HCT116 (cell line): ENCODE measurements at regions not wholly inside any gene's neighbourhood (a gene's known extent, or its start where the extent isn't known, plus 50 kb on each side); places are given as distances from the start of the nearest gene placed in this dataset.

Experiments used
- ATAC-seq: fragments of 200-7000 bp; cut with Tn5 transposase; 2 replicates; pipeline ENCODE4 v1.9.1; 2020; ENCODE audit warnings: mild to moderate bottlenecking, moderate library complexity
- BruUV-seq: library from RNA; stranded (reverse); fragments of 400-500 nt; replicated peaks from 2 replicates; lab custom pipeline; 2021; lab: Mats Ljungman, UMichigan
- CTCF ChIA-PET: fragments of 300-600 bp; sonication (Branson Sonifier 250); formaldehyde crosslinking; loops from one replicate; lab custom pipeline; 2021; ENCODE audit warnings: antibody characterized with exemption; lab: Charles Lee
- POLR2A ChIA-PET: fragments of 300-600, 350-600 bp; sonication (Branson Sonifier 250); formaldehyde crosslinking; loops from one replicate; lab custom pipeline; 2021; ENCODE audit warnings: antibody characterized with exemption; lab: Charles Lee
- RAD21 ChIA-PET, 2 experiments: fragments of 300-600 bp; sonication (Branson Sonifier 250); formaldehyde crosslinking; loops; one replicate each; lab custom pipeline; 2023; ENCODE audit warnings: low total read pairs in 2 of 2; ENCODE audit not compliant: uncharacterized antibody in 2 of 2, unreplicated experiment in 2 of 2, low non-redundant PET in 1 of 2; lab: Charles Lee
- DNase-seq: peaks from one replicate; pipeline ENCODE4 v3.0.0-alpha.2; 2010; ENCODE audit warnings: low read depth, low spot score
- H2AFZ ChIP-seq: fragments of 200-600 bp; shearing (Covaris generic), sonication (generic); 2 replicates; pipeline ENCODE4 v1.6.1; 2017; ENCODE audit warnings: low read depth, mixed run types, mixed read lengths, antibody characterized with exemption, low read length; ENCODE audit not compliant: poor library complexity, severe bottlenecking
- H3K27ac ChIP-seq: 2 replicates; pipeline ENCODE4 v1.5.1; 2012; ENCODE audit warnings: low read depth, low read length
- H3K27me3 ChIP-seq: fragments of 200-600 bp; sonication (generic); 2 replicates; pipeline ENCODE4 v1.6.1; 2016; ENCODE audit warnings: mixed run types, low read length, mixed read lengths; ENCODE audit not compliant: insufficient read depth
- H3K36me3 ChIP-seq, 2 experiments: fragments of 200-500 bp in 1 of 2; fragments of 200-600 bp in 1 of 2; sonication (Bioruptor generic) in 1 of 2; sonication (generic) in 1 of 2; 2 replicates each; pipeline versions ENCODE4 v1.5.1 to v1.6.1; 2014 to 2016; ENCODE audit warnings: low read length in 2 of 2, inconsistent platforms in 1 of 2, mixed read lengths in 1 of 2, mixed run types in 1 of 2; ENCODE audit not compliant: insufficient read depth in 2 of 2, control insufficient read depth in 1 of 2
- H3K4me1 ChIP-seq, 2 experiments: fragments of 200-600 bp in 1 of 2; sonication (generic) in 1 of 2; 2 replicates each; pipeline versions ENCODE4 v1.5.1 to v1.6.1; 2012 to 2017; ENCODE audit warnings: low read length in 2 of 2, inconsistent platforms in 1 of 2, mild to moderate bottlenecking in 1 of 2, mixed read lengths in 1 of 2, mixed run types in 1 of 2, moderate library complexity in 1 of 2; ENCODE audit not compliant: insufficient read depth in 2 of 2, control insufficient read depth in 1 of 2
- H3K4me2 ChIP-seq: fragments of 200-600 bp; sonication (generic); 2 replicates; pipeline ENCODE4 v1.6.1; 2017; ENCODE audit warnings: mixed run types, low read length, mixed read lengths
- H3K4me3 ChIP-seq, 2 experiments: fragments of 200-600 bp in 1 of 2; sonication (generic) in 1 of 2; replicated peaks in 1 of 2; 2 replicates each; pipeline ENCODE4 v1.5.1; 2011 to 2016; ENCODE audit warnings: low read length in 2 of 2, control low read depth in 1 of 2, low read depth in 1 of 2, mild to moderate bottlenecking in 1 of 2, mixed read lengths in 1 of 2, mixed run types in 1 of 2
- H3K79me2 ChIP-seq: fragments of 200-600 bp; sonication (generic); 2 replicates; pipeline ENCODE4 v1.6.1; 2017; ENCODE audit warnings: mild to moderate bottlenecking, mixed run types, low read length, moderate library complexity, mixed read lengths; ENCODE audit not compliant: insufficient read depth
- H3K9ac ChIP-seq: fragments of 200-600 bp; sonication (generic); 2 replicates; pipeline ENCODE4 v1.6.1; 2016; ENCODE audit warnings: low read length, mixed read lengths
- H3K9me2 ChIP-seq: fragments of 200-600 bp; sonication (generic), shearing (Covaris generic); 2 replicates; pipeline ENCODE4 v1.6.1; 2017; ENCODE audit warnings: mixed run types, mild to moderate bottlenecking, moderate library complexity; ENCODE audit not compliant: insufficient read depth
- H3K9me3 ChIP-seq, 2 experiments: fragments of 200-500 bp in 1 of 2; fragments of 200-600 bp in 1 of 2; sonication (Bioruptor generic) in 1 of 2; sonication (generic) in 1 of 2; 2 replicates each; pipeline ENCODE4 v1.6.1; 2014 to 2017; ENCODE audit warnings: low read length in 2 of 2, mixed read lengths in 2 of 2, inconsistent platforms in 1 of 2, low read depth in 1 of 2, mild to moderate bottlenecking in 1 of 2, mixed run types in 1 of 2, moderate library complexity in 1 of 2; ENCODE audit not compliant: control insufficient read depth in 1 of 2, insufficient read depth in 1 of 2
- H4K20me1 ChIP-seq: fragments of 200-600 bp; sonication (generic), shearing (Covaris generic); 2 replicates; pipeline ENCODE4 v1.6.1; 2017; ENCODE audit warnings: mixed run types, mild to moderate bottlenecking, moderate library complexity; ENCODE audit not compliant: insufficient read depth
- ELF1 ChIP-seq: IDR thresholded peaks from 2 replicates; pipeline ENCODE4 v1.6.1; 2012; ENCODE audit warnings: low read depth, borderline replicate concordance
- EZH2 ChIP-seq: fragments of 200-600 bp; sonication (generic); IDR thresholded peaks from 2 replicates; pipeline ENCODE4 v1.6.1; 2017; ENCODE audit warnings: antibody characterized with exemption, mixed run types
- EZH2phosphoT487 ChIP-seq: fragments of 200-600 bp; IDR thresholded peaks from 2 replicates; pipeline ENCODE4 v1.6.1; 2018; ENCODE audit warnings: antibody characterized with exemption, borderline replicate concordance
- FOSL1 ChIP-seq: IDR thresholded peaks from 2 replicates; pipeline ENCODE4 v1.6.1; 2012; ENCODE audit warnings: low read depth
- JUND ChIP-seq: IDR thresholded peaks from 2 replicates; pipeline ENCODE4 v1.6.1; 2012
- POLR2A ChIP-seq: IDR thresholded peaks from 2 replicates; pipeline ENCODE4 v1.7.0; 2011; ENCODE audit warnings: borderline replicate concordance; ENCODE audit not compliant: insufficient read depth, insufficient read length; ENCODE audit errors: extremely low read depth
- POLR2AphosphoS5 ChIP-seq: IDR thresholded peaks from 2 replicates; pipeline ENCODE4 v1.6.1; 2011; ENCODE audit warnings: mild to moderate bottlenecking, low read depth, low read length, moderate library complexity
- SIN3A ChIP-seq: IDR thresholded peaks from 2 replicates; pipeline ENCODE4 v1.6.1; 2012; ENCODE audit warnings: low read depth
- SP1 ChIP-seq: IDR thresholded peaks from 2 replicates; pipeline ENCODE4 v1.6.1; 2012; ENCODE audit warnings: low read depth
- TCF7L2 ChIP-seq: IDR thresholded peaks from 2 replicates; pipeline ENCODE4 v1.7.0; 2011; ENCODE audit warnings: borderline replicate concordance, inconsistent platforms; ENCODE audit not compliant: insufficient read depth, insufficient read length; ENCODE audit errors: extremely low read depth
- YY1 ChIP-seq: IDR thresholded peaks from 2 replicates; pipeline ENCODE4 v1.6.1; 2011; ENCODE audit warnings: low read length, low read depth, moderate library complexity, mild to moderate bottlenecking; ENCODE audit not compliant: insufficient replicate concordance; ENCODE audit errors: extremely low read depth
- ZFX ChIP-seq: fragments of 450-650 bp; IDR thresholded peaks from 2 replicates; pipeline ENCODE4 v1.6.1; 2017
- intact Hi-C: fragments of 100-400 bp; cut with micrococcal nuclease; formaldehyde crosslinking; loops from 2 replicates; pipeline ENCODE4 v1.10.0; 2022
- TF ChIP-seq, protein P1 (sequence below): IDR thresholded peaks from 2 replicates; pipeline ENCODE4 v1.6.1; 2012
- TF ChIP-seq, protein P2 (sequence below): IDR thresholded peaks from 2 replicates; pipeline ENCODE4 v1.6.1; 2012; ENCODE audit warnings: low read depth
- TF ChIP-seq, protein P3 (sequence below): IDR thresholded peaks from 2 replicates; pipeline ENCODE4 v1.6.1; 2012
- TF ChIP-seq, protein P4 (sequence below): IDR thresholded peaks from 2 replicates; pipeline ENCODE4 v1.6.1; 2011; ENCODE audit warnings: mild to moderate bottlenecking, low read length, moderate library complexity; ENCODE audit not compliant: insufficient replicate concordance; ENCODE audit errors: extremely low read depth

DNA sequence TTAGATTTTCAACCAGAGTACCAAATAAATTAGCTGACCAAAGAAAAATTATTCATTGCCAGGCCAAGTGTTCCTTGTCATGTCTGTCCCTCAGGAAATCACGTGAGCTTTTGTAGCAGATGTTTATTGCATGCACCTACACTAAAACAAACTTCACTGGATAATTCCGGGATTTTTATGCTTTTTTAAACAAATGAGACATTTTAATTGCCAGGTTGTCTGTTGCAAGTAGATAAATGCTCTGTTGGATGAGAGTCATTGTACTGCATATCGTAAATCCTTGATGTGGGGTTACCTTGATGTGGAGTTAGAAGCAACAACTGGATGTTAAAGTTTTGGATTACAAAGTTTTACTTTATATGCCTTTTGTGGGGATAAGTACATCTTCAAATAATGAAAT lies 1187.7 kb upstream of the PCDH9 start:
- Histone ChIP-seq H3K36me3 (no peaks in the 10 kb centered on the region), H3K27me3 (no peaks in the 10 kb centered on the region), H3K4me1 (no peaks in the 10 kb centered on the region), H3K9me2 (no peaks in the 10 kb centered on the region), H3K4me3 (no peak overlapping the region), H2AFZ (no peak overlapping the region), H3K79me2 (no peaks in the 10 kb centered on the region), H3K9me3 (peaks cover 0 to 3% of the 10 kb centered on the region in 2 experiments; a peak in 1 of 4 replicates), H4K20me1 (no peaks in the 10 kb centered on the region), H3K9ac (no peak overlapping the region), H3K27ac (no peak overlapping the region), H3K4me2 (no peak overlapping the region)
- POLR2A ChIA-PET = no interaction called here
- RAD21 ChIA-PET = no interaction called here
- CTCF ChIA-PET = no interaction called here
- intact Hi-C loops = no loop called here
- DNase-seq (no peak), ATAC-seq (no peak)
- TF ChIP-seq JUND (no peak), SIN3A (no peak), YY1 (no peak), FOSL1 (no peak), SP1 (no peak), EZH2phosphoT487 (no peak), POLR2A (no peak), ZFX (no peak), EZH2 (no peak), TCF7L2 (no peak), ELF1 (no peak), POLR2AphosphoS5 (no peak)
- TF ChIP-seq, protein P1, sequence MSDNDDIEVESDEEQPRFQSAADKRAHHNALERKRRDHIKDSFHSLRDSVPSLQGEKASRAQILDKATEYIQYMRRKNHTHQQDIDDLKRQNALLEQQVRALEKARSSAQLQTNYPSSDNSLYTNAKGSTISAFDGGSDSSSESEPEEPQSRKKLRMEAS = no peak
- TF ChIP-seq, protein P2, sequence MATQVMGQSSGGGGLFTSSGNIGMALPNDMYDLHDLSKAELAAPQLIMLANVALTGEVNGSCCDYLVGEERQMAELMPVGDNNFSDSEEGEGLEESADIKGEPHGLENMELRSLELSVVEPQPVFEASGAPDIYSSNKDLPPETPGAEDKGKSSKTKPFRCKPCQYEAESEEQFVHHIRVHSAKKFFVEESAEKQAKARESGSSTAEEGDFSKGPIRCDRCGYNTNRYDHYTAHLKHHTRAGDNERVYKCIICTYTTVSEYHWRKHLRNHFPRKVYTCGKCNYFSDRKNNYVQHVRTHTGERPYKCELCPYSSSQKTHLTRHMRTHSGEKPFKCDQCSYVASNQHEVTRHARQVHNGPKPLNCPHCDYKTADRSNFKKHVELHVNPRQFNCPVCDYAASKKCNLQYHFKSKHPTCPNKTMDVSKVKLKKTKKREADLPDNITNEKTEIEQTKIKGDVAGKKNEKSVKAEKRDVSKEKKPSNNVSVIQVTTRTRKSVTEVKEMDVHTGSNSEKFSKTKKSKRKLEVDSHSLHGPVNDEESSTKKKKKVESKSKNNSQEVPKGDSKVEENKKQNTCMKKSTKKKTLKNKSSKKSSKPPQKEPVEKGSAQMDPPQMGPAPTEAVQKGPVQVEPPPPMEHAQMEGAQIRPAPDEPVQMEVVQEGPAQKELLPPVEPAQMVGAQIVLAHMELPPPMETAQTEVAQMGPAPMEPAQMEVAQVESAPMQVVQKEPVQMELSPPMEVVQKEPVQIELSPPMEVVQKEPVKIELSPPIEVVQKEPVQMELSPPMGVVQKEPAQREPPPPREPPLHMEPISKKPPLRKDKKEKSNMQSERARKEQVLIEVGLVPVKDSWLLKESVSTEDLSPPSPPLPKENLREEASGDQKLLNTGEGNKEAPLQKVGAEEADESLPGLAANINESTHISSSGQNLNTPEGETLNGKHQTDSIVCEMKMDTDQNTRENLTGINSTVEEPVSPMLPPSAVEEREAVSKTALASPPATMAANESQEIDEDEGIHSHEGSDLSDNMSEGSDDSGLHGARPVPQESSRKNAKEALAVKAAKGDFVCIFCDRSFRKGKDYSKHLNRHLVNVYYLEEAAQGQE = no peak
- TF ChIP-seq, protein P3, sequence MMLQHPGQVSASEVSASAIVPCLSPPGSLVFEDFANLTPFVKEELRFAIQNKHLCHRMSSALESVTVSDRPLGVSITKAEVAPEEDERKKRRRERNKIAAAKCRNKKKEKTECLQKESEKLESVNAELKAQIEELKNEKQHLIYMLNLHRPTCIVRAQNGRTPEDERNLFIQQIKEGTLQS = no peak
- TF ChIP-seq, protein P4, sequence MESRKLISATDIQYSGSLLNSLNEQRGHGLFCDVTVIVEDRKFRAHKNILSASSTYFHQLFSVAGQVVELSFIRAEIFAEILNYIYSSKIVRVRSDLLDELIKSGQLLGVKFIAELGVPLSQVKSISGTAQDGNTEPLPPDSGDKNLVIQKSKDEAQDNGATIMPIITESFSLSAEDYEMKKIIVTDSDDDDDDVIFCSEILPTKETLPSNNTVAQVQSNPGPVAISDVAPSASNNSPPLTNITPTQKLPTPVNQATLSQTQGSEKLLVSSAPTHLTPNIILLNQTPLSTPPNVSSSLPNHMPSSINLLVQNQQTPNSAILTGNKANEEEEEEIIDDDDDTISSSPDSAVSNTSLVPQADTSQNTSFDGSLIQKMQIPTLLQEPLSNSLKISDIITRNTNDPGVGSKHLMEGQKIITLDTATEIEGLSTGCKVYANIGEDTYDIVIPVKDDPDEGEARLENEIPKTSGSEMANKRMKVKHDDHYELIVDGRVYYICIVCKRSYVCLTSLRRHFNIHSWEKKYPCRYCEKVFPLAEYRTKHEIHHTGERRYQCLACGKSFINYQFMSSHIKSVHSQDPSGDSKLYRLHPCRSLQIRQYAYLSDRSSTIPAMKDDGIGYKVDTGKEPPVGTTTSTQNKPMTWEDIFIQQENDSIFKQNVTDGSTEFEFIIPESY = no peak
- BruUV-seq = no TSS peak
